HG03342 (cell line): ENCODE measurements at regions not wholly inside any gene's neighbourhood (a gene's known extent, or its start where the extent isn't known, plus 50 kb on each side); places are given as distances from the start of the nearest gene placed in this dataset.
"Not testable (repeated sequence)": the region's sequence is repeated elsewhere in the genome, so short reads cannot be mapped to it uniquely, and the experiment has no call there.

Experiments used
- ATAC-seq: cut with Tn5 transposase; IDR thresholded peaks from one replicate; pipeline ENCODE4 v1.9.1; 2021; ENCODE audit warnings: mild to moderate bottlenecking, moderate library complexity; ENCODE audit not compliant: unreplicated experiment

GRCh38 chr9:22217254-22217653 is 208.1 kb upstream of the CDKN2B start:
- no peak for ATAC-seq

DNA sequence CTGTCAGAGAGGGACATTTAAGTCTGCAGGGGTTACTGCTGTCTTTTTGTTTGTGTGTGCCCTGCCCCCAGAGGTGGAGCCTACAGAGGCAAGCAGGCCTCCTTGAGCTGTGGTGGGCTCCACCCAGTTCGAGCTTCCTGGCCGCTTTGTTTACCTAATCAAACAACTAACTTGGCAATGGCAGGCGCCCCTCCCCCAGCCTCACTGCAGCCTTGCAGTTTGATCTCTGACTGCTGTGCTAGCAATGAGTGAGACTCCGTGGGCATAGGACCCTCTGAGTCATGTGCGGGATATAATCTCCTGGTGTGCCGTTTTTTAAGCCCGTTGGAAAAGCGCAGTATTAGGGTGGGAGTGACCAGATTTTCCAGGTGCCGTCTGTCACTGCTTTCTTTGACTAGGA is 216.8 kb upstream of the CDKN2B start:
- ATAC-seq: not testable (repeated sequence)

- no peak for ATAC-seq
These were observed 218.6 kb upstream of the DMRTA1 start for GRCh38 chr9:22227986-22228385.

DNA sequence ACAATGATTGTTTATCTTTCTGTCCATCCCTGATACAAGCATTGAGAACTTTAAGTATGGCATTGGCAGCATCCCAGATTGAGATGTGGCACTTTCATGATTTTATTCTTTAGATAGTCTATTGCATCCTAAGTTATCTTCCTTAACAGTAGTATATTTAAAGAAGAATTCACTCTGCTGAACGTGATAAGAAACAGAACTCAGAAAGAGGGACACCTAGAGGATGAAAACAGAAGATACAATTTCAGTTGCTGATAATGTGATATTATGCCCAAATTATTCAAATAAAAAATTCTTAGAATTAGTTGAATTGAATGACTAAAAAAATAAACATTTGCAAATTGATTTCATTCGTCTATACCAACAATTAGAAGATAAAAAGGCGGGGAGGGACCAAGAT is 218.1 kb upstream of the DMRTA1 start:
- ATAC-seq: no peak

GRCh38 chr9:22229069-22229468 is 217.6 kb upstream of the DMRTA1 start:
- ATAC-seq: no peak

GRCh38 chr9:22231309-22231708 is 215.3 kb upstream of the DMRTA1 start:
- ATAC-seq: not testable (repeated sequence)

DNA sequence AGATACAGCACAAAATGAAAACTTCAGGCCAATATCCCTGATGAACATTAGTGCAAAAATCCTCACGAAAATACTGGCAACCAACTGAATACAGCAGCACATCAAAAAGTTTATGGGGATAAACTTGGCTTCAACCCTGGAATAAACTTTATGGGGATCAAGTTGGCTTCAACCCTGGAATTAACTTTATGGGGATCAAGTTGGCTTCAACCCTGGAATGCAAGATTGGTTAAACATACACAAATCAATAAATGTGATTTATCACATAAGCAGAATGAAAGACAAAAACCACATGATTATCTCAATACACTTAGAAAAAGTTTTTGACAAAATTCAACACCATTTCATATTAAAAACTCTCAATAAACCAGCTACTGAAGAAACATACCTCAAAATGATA is 213.7 kb upstream of the DMRTA1 start:
- ATAC-seq: no peak

- ATAC-seq: no peak
These were observed 208.9 kb upstream of the DMRTA1 start for GRCh38 chr9:22237497-22238363.

GRCh38 chr9:22238809-22239684 is 207.6 kb upstream of the DMRTA1 start:
- ATAC-seq: no peak

DNA sequence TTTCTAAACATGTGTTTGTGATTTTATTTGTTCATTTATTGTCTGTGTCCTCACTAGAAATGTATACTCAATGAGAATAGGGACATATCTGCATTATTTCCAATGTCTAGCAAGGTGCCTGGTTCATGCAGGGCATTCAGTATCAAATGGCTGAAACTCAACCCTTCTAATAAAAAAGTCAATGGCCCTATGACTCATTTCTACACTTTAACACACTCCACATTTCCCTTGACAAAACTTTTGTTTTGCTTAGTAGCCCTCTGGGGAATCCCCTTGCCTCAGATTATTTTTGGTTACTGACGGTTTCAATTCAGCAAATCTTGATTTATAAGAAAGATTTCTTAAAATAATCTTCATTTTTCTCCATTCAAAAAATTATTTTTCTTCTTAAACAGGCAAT is 206.0 kb upstream of the DMRTA1 start:
- ATAC-seq: peak; percentile 85

DNA sequence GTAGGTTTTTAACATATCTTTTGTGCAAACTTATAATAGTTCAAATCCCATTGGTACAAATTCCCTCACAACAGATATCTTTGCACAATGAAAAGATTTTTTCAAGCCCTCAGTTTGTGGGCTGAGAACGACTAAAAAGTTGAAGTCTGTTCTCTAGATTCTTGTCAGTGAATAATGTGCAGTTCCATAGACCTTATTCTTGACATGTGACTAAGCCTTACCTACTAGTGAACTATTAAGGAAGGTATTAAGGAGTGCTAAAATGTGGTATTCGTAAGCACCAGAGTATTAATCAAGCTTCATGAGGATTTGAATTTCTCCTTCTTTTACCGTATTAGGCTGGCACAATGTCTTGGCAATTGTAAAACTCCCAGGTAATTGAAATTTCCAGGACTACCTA is 205.6 kb upstream of the DMRTA1 start:
- ATAC-seq: no peak

DNA sequence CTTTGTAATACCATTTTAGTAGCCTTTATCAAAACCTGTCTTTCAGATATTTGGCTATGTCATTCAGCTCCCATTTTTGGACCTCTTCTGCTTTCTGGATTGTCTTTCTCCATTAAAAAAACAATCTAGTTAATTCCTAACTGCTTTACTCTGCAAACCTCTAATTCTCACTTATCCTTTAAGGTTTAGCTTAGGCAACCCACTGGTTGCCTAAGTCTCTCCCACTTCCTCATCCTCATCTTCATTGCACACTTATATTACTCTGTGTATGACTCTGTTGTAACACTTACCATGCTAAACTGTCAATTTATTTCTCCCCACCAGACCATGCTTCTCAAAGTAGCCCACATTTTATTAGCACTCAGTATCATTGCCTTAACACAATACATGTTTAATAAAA is 205.0 kb upstream of the DMRTA1 start:
- no peak for ATAC-seq

DNA sequence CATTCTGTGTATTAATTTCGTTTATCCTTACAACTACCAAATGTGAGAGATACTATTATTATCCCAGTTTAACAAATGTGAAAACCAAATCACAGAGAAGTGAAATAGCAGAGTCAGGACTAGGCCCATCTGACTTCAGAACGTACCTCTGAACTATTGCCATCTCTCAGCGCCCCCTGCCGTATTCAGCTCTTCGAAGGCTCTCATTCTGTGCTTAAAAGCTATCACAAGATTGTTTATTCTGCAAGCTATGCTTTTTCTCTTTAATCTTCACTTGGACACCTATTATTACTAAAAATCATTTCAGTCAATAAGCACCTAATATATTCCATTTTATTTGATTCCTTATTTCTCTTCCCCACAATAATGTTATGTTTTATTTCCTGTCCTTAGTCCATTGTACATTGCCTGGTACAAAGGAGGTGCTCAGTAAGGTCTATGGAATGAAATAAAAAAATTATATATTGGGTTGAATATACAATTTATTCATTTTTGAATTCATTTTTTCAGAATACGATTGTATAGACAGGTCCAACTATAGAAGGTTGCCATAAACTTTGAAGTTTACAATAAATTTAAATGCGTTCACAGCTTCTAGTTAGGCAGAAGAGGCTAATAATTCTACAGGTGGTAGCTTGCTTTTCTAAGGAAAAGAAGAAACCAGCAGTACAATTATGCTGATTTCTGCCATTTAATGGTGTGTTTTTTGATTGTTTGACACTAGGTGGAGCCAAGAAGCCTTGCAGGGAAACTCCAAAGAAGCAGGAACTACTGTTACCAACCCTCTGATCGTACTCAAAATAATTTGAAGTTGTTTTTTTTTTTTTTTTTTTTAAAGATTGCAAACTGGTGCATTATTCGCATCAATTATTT is 202.2 kb upstream of the DMRTA1 start:
- peak; percentile 52 for ATAC-seq

DNA sequence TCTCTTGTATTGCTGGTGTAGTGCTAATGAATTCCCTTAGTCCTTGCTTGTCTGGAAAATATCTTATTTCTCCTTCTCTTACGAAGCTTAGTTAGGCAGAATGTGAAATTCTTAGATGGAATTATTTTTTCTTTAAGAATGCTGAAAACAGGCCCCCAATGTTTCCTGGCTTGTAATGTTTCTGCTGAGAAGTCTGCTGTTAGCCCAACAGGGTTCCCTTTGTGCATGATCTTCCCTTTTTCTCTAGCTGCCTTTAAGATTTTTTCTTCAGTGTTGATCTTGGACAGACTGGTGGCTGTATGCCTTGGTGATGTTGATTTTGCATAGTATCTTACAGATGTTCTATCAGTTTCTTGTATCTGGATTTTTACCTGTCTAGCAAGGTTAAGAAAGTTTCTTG is 191.3 kb upstream of the DMRTA1 start:
- no peak for ATAC-seq

- no peak for ATAC-seq
These were observed 190.2 kb upstream of the DMRTA1 start for GRCh38 chr9:22256381-22256780.

- ATAC-seq: no peak
These were observed 189.4 kb upstream of the DMRTA1 start for GRCh38 chr9:22257026-22257816.

DNA sequence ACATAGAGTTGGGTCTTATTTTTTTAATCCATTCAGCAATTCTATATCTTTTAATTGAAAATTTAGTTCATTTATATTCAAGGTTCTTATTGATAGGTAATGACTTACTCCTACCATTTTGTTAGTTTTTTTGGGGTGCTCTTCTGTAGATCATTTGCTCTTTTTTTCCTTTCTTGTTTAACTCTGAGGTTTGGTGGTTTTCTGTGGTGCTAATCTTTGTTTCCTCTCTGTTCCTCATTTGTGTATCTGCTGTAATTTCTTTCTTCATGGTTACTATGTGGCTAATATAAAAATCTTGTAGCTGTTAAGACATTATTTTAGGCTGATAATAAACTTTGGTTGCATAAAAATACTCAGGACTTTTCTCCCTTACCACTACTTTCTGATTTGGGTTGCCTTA is 181.6 kb upstream of the DMRTA1 start:
- ATAC-seq: peak; percentile 46

DNA sequence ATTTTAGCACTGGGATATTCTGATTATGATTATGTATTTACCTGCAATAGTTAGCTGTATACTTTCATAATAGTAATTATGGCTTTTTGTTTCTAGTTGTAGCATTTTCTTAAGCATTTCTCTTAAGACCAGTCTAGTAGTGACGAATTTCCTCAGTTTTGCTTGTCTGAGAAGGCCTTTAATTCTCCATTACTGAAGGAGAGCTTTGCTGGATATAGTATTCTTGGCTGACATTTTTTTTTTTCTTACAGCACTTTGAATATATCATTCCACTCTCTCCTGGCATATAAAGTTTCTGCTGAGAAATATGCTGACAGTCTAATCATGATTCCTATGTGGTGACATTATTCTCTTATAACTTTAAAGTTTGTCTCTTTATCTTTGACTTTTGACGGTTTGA is 181.1 kb upstream of the DMRTA1 start:
- ATAC-seq: no peak

GRCh38 chr9:22274477-22274876 is 172.1 kb upstream of the DMRTA1 start:
- no peak for ATAC-seq

- no peak for ATAC-seq
These were observed 168.2 kb upstream of the DMRTA1 start for GRCh38 chr9:22278426-22278825.
